ENCODE measurements at regions not wholly inside any gene's neighbourhood (a gene's known extent, or its start where the extent isn't known, plus 50 kb on each side); places are given as distances from the start of the nearest gene placed in this dataset.

DNA sequence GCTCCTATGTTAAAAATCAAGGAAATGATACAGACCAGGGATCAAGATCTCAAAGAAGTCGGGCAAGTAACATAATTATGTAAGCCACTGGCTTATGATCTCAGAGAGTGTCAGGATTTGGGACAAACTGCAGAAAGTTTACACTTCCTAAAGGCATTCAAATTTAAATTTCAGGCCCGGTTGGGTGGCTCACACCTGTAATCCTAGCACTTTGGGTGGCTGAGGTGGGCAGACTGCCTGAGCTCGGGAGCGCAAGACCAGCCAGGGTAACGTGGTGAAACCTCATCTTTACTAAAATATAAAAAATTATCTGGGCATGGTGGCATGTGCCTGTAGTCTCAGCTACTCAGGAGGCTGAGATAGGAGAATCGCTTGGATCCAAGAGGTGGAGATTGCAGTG lies 124.4 kb upstream of the UBE2E2 start:
- no peak overlapping the region for H4K91ac ChIP-seq (ENCODE audit: insufficient read length, low read depth, low read length)
- DNase-seq = no peak
- H2BK20ac ChIP-seq (ENCODE audit: low read depth, low read length, poor library complexity, severe bottlenecking) = no peak overlapping the region
- TF ChIP-seq, protein P1, sequence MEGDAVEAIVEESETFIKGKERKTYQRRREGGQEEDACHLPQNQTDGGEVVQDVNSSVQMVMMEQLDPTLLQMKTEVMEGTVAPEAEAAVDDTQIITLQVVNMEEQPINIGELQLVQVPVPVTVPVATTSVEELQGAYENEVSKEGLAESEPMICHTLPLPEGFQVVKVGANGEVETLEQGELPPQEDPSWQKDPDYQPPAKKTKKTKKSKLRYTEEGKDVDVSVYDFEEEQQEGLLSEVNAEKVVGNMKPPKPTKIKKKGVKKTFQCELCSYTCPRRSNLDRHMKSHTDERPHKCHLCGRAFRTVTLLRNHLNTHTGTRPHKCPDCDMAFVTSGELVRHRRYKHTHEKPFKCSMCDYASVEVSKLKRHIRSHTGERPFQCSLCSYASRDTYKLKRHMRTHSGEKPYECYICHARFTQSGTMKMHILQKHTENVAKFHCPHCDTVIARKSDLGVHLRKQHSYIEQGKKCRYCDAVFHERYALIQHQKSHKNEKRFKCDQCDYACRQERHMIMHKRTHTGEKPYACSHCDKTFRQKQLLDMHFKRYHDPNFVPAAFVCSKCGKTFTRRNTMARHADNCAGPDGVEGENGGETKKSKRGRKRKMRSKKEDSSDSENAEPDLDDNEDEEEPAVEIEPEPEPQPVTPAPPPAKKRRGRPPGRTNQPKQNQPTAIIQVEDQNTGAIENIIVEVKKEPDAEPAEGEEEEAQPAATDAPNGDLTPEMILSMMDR (conservative IDR thresholded peaks at IDR 0.05) = no peak
- peaks cover 30 to 31% of the 10 kb centered on the region in 2 experiments for H3K4me1 Mint-ChIP-seq
- no peak overlapping the region; a peak in 1 of 7 replicates for H3K27ac Mint-ChIP-seq
- no peak overlapping the region for H2AFZ ChIP-seq (ENCODE audit: low read length)
- H3K79me2 ChIP-seq (ENCODE audit: insufficient read depth, low read length) = no peaks in the 10 kb centered on the region
- H3K27me3 ChIP-seq (ENCODE audit: insufficient read depth, low read length) = no peaks in the 10 kb centered on the region
- H3K4me2 ChIP-seq (ENCODE audit: insufficient read depth, insufficient read length, low read length) = no peak overlapping the region
- H4K8ac ChIP-seq (replicated peaks; ENCODE audit: insufficient read length, low read depth, low read length) = no peak overlapping the region
- no peak overlapping the region for H2BK15ac ChIP-seq (ENCODE audit: low read depth, low read length)
- no CpG with 5 or more reads among the region's 6 CpGs for WGBS (ENCODE audit: extremely low coverage, insufficient read length, low lambda C conversion rate)
- H3K79me1 ChIP-seq (ENCODE audit: insufficient read depth, low read depth, low read length, poor library complexity, severe bottlenecking) = no peaks in the 10 kb centered on the region
- H3K4me3 Mint-ChIP-seq = peak overlapping the region; percentile 16 to 41; a peak in 1 of 5 replicates
- H3K36me3 Mint-ChIP-seq (ENCODE audit: insufficient read depth in 1 of 3, low read depth in 3 of 3) = no peaks in the 10 kb centered on the region
- no peak overlapping the region for H4K5ac ChIP-seq (ENCODE audit: insufficient read length, low read depth, low read length)
- H4K20me1 ChIP-seq (ENCODE audit: control insufficient read depth, insufficient read depth, insufficient read length) = no peaks in the 10 kb centered on the region
- H3K9ac ChIP-seq (ENCODE audit: extremely low read depth, insufficient read length, low read length) = no peak overlapping the region
- no peak overlapping the region for H3K14ac ChIP-seq (ENCODE audit: insufficient read depth, low read length)
- no peak overlapping the region for H3K4ac ChIP-seq (ENCODE audit: low read depth, low read length)
- no peak overlapping the region for H2BK12ac ChIP-seq (ENCODE audit: insufficient read length, low read depth, low read length)
- H3K23me2 ChIP-seq (ENCODE audit: insufficient read length, low read depth, low read length, poor library complexity, severe bottlenecking) = no peaks in the 10 kb centered on the region
- no peak overlapping the region for H3T11ph ChIP-seq (ENCODE audit: low read length)
- no peak overlapping the region for H3K56ac ChIP-seq (ENCODE audit: insufficient read length, low read depth, low read length)
- peaks cover 21% of the 10 kb centered on the region for H3K4me1 ChIP-seq (ENCODE audit: insufficient read depth, low read length)
- H3K9me3 ChIP-seq (ENCODE audit: control insufficient read depth, low read depth, low read length) = no peaks in the 10 kb centered on the region
- no peak overlapping the region for H2AK5ac ChIP-seq (ENCODE audit: insufficient read length, low read length)
- H3K27ac ChIP-seq (ENCODE audit: insufficient read length, low read depth, low read length) = no peak overlapping the region
- no peak overlapping the region for H2BK120ac ChIP-seq (ENCODE audit: low read depth, low read length, poor library complexity, severe bottlenecking)
- H3K27me3 Mint-ChIP-seq (ENCODE audit: low read depth) = peaks cover 6% of the 10 kb centered on the region
- no peaks in the 10 kb centered on the region for H3K9me3 Mint-ChIP-seq
- no peak overlapping the region for H3K23ac ChIP-seq (ENCODE audit: insufficient read length, low read depth, low read length)
- H2BK5ac ChIP-seq (ENCODE audit: insufficient read length, low read length) = no peak overlapping the region
- no peak overlapping the region for H3K18ac ChIP-seq (ENCODE audit: insufficient read length, low read depth, low read length)
